Vagina (tissue), 2 donors: ENCODE measurements at regions not wholly inside any gene's neighbourhood (a gene's known extent, or its start where the extent isn't known, plus 50 kb on each side); places are given as distances from the start of the nearest gene placed in this dataset.

ENCODE experiments used
- DNase-seq, 2 donors: peaks; one replicate each; pipeline ENCODE4 v3.0.0-alpha.2; 2017; ENCODE audit errors: extremely low spot score in 2 of 2
- H3K27ac ChIP-seq: fragments of 200-600 bp; sonication (generic); one replicate; pipeline ENCODE4 v1.5.1; 2019
- H3K27me3 ChIP-seq: fragments of 200-600 bp; sonication (generic); one replicate; pipeline ENCODE4 v1.5.1; 2019
- H3K36me3 ChIP-seq, 2 donors: fragments of 200-600 bp; sonication (generic); one replicate each; pipeline ENCODE4 v1.5.1; 2017 to 2019
- H3K4me1 ChIP-seq: fragments of 200-600 bp; sonication (generic); one replicate; pipeline ENCODE4 v1.5.1; 2019
- H3K4me3 ChIP-seq, 2 donors: fragments of 200-600 bp; sonication (generic); 1 replicate in 1 of 2; 2 replicates in 1 of 2; pipeline ENCODE4 v1.5.1; 2016 to 2019
- H3K9me3 ChIP-seq: fragments of 200-600 bp; sonication (generic); one replicate; pipeline ENCODE4 v1.5.1; 2019
- CTCF ChIP-seq, 3 experiments: fragments of 450-650 bp in 2 of 3; fragments of 200-600 bp in 1 of 3; sonication (generic) in 1 of 3; IDR thresholded peaks; one replicate each; pipeline ENCODE4 v1.5.1; 2017 to 2019; ENCODE audit warnings: antibody characterized with exemption in 3 of 3, mild to moderate bottlenecking in 2 of 3, moderate library complexity in 2 of 3
- POLR2A ChIP-seq, 2 donors: fragments of 450-650 bp; IDR thresholded peaks; one replicate each; pipeline ENCODE4 v1.6.1; 2017; ENCODE audit warnings: antibody characterized with exemption in 2 of 2, mild to moderate bottlenecking in 2 of 2, moderate library complexity in 2 of 2
- POLR2AphosphoS5 ChIP-seq, 2 donors: sonication (generic); formaldehyde crosslinking; IDR thresholded peaks; one replicate each; pipeline ENCODE4 v1.9.0; 2017; ENCODE audit warnings: antibody characterized with exemption in 2 of 2, mild to moderate bottlenecking in 2 of 2, low read depth in 1 of 2; ENCODE audit not compliant: insufficient read depth in 1 of 2
- intact Hi-C: fragments of 100-400 bp; cut with DNase I; formaldehyde crosslinking; loops from one replicate; pipeline ENCODE4 v1.15.1; 2023

- Histone ChIP-seq H3K27me3 (no peaks in the 10 kb centered on the region), H3K4me1 (no peaks in the 10 kb centered on the region), H3K9me3 (no peaks in the 10 kb centered on the region), H3K36me3 (no peaks in the 10 kb centered on the region), H3K4me3 (no peak overlapping the region), H3K27ac (no peak overlapping the region)
- intact Hi-C loops: no loop called here
- DNase-seq: no peak
- TF ChIP-seq POLR2AphosphoS5 (IDR thresholded peaks at IDR 0.05; ENCODE audit: insufficient read depth in 1 of 2, low read depth in 1 of 2) (no peak), POLR2A (IDR thresholded peaks at IDR 0.05) (no peak)
Observed at GRCh38 chr6:71028877-71029252, 72.0 kb upstream of the B3GAT2 start.

GRCh38 chr6:71029555-71029954, 72.7 kb upstream of the B3GAT2 start:
- no peak overlapping the region for H3K27ac ChIP-seq
- no peaks in the 10 kb centered on the region for H3K4me1 ChIP-seq
- TF ChIP-seq CTCF (IDR thresholded peaks at IDR 0.05): no peak
- no peak for TF ChIP-seq POLR2AphosphoS5 (IDR thresholded peaks at IDR 0.05; ENCODE audit: insufficient read depth in 1 of 2, low read depth in 1 of 2)
- TF ChIP-seq POLR2A (IDR thresholded peaks at IDR 0.05): no peak
- no peaks in the 10 kb centered on the region for H3K9me3 ChIP-seq
- DNase-seq: no peak
- intact Hi-C loops: no loop called here
- H3K4me3 ChIP-seq: no peak overlapping the region
- H3K36me3 ChIP-seq: no peaks in the 10 kb centered on the region
- no peaks in the 10 kb centered on the region for H3K27me3 ChIP-seq

- no peak for DNase-seq
- no peak for TF ChIP-seq CTCF (IDR thresholded peaks at IDR 0.05)
- Histone ChIP-seq H3K4me3 (no peak overlapping the region), H3K4me1 (no peaks in the 10 kb centered on the region), H3K27me3 (no peaks in the 10 kb centered on the region), H3K36me3 (no peaks in the 10 kb centered on the region), H3K27ac (no peak overlapping the region), H3K9me3 (no peaks in the 10 kb centered on the region)
- intact Hi-C loops: no loop called here
Observed at GRCh38 chr6:71031912-71032311, 75.1 kb upstream of the B3GAT2 start.

- H3K27me3 ChIP-seq: no peaks in the 10 kb centered on the region
- intact Hi-C loops: no loop called here
- no peaks in the 10 kb centered on the region for H3K9me3 ChIP-seq
- H3K27ac ChIP-seq: no peak overlapping the region
- H3K4me1 ChIP-seq: no peaks in the 10 kb centered on the region
- no peaks in the 10 kb centered on the region for H3K36me3 ChIP-seq
- TF ChIP-seq CTCF (IDR thresholded peaks at IDR 0.05) (no peak), POLR2AphosphoS5 (IDR thresholded peaks at IDR 0.05; ENCODE audit: insufficient read depth in 1 of 2, low read depth in 1 of 2) (no peak), POLR2A (IDR thresholded peaks at IDR 0.05) (no peak)
- no peak for DNase-seq
- no peak overlapping the region for H3K4me3 ChIP-seq
Observed at GRCh38 chr6:71033171-71033570, 76.3 kb upstream of the B3GAT2 start.

- no peak overlapping the region for H3K27ac ChIP-seq
- intact Hi-C loops: no loop called here
- no peaks in the 10 kb centered on the region for H3K27me3 ChIP-seq
- TF ChIP-seq CTCF (IDR thresholded peaks at IDR 0.05): no peak
- no peak for TF ChIP-seq POLR2A (IDR thresholded peaks at IDR 0.05)
- TF ChIP-seq POLR2AphosphoS5 (IDR thresholded peaks at IDR 0.05; ENCODE audit: insufficient read depth in 1 of 2, low read depth in 1 of 2): no peak
- H3K4me1 ChIP-seq: no peaks in the 10 kb centered on the region
- no peaks in the 10 kb centered on the region for H3K9me3 ChIP-seq
- no peak overlapping the region for H3K4me3 ChIP-seq
- no peaks in the 10 kb centered on the region for H3K36me3 ChIP-seq
- DNase-seq: no peak
Observed at GRCh38 chr6:71033890-71034289, 77.0 kb upstream of the B3GAT2 start.
